SU-DHL-6 (cell line): ENCODE measurements at regions not wholly inside any gene's neighbourhood (a gene's known extent, or its start where the extent isn't known, plus 50 kb on each side); places are given as distances from the start of the nearest gene placed in this dataset.

Experiments used
- H2AFZ ChIP-seq: fragments of 200-600 bp; sonication (generic); 2 replicates; pipeline ENCODE4 v1.6.1; 2014; ENCODE audit warnings: low read depth, mild to moderate bottlenecking, moderate library complexity, mixed read lengths, antibody characterized with exemption, low read length; ENCODE audit not compliant: severe bottlenecking
- H3F3A ChIP-seq: fragments of 200-600 bp; shearing (Covaris generic); 2 replicates; pipeline ENCODE4 v1.6.0; 2016; ENCODE audit warnings: antibody characterized with exemption, mild to moderate bottlenecking; ENCODE audit not compliant: insufficient read depth
- H3K27ac ChIP-seq: fragments of 200-600 bp; sonication (generic); 2 replicates; pipeline ENCODE4 v1.5.1; 2016; ENCODE audit warnings: low read depth, mild to moderate bottlenecking, low read length, moderate library complexity, mixed read lengths
- H3K27me3 ChIP-seq: fragments of 200-600 bp; sonication (generic), shearing (Covaris generic); 2 replicates; pipeline ENCODE4 v1.6.0; 2014; ENCODE audit warnings: mild to moderate bottlenecking, low read length
- H3K36me3 ChIP-seq: fragments of 200-600 bp; sonication (generic); 2 replicates; pipeline ENCODE4 v1.6.1; 2014; ENCODE audit warnings: mild to moderate bottlenecking, low read length, mixed read lengths
- H3K4me2 ChIP-seq: fragments of 300-600, 200-600 bp; shearing (Covaris generic), sonication (generic); 2 replicates; pipeline ENCODE4 v1.6.0; 2014; ENCODE audit warnings: low read length, low read depth, mild to moderate bottlenecking; ENCODE audit not compliant: poor library complexity, severe bottlenecking
- H3K4me3 ChIP-seq: fragments of 200-600 bp; sonication (generic); 2 replicates; pipeline ENCODE4 v1.5.1; 2014; ENCODE audit warnings: antibody characterized with exemption, low read length, mild to moderate bottlenecking, mixed read lengths; ENCODE audit not compliant: insufficient read depth, poor library complexity, severe bottlenecking
- H3K79me2 ChIP-seq: fragments of 200-600 bp; sonication (generic); 2 replicates; pipeline ENCODE4 v1.6.1; 2014; ENCODE audit warnings: mild to moderate bottlenecking, low read length, moderate library complexity; ENCODE audit not compliant: insufficient read depth
- H3K9ac ChIP-seq: fragments of 200-600 bp; sonication (generic); 2 replicates; pipeline ENCODE4 v1.7.0; 2014; ENCODE audit warnings: mild to moderate bottlenecking, low read length
- H3K9me2 ChIP-seq: fragments of 200-600 bp; sonication (generic); replicated peaks from 2 replicates; pipeline ENCODE4 v1.6.1; 2014; ENCODE audit warnings: low read length; ENCODE audit not compliant: insufficient read depth
- H3K9me3 ChIP-seq: fragments of 200-600 bp; sonication (generic); 2 replicates; pipeline ENCODE4 v1.6.1; 2014; ENCODE audit warnings: low read length, mixed read lengths; ENCODE audit not compliant: insufficient read depth
- H4K20me1 ChIP-seq: fragments of 200-600 bp; sonication (generic); 2 replicates; pipeline ENCODE4 v1.6.1; 2014; ENCODE audit warnings: low read depth, mild to moderate bottlenecking, antibody characterized with exemption, low read length, moderate library complexity, mixed read lengths
- CTCF ChIP-seq: fragments of 200-600 bp; sonication (generic); IDR thresholded peaks from one replicate; pipeline ENCODE4 v1.5.1; 2017; ENCODE audit warnings: antibody characterized with exemption, mild to moderate bottlenecking, low read length, moderate library complexity; ENCODE audit not compliant: insufficient read depth, poor library complexity, severe bottlenecking
- EZH2phosphoT487 ChIP-seq: fragments of 200-600 bp; sonication (generic), shearing (Covaris generic); conservative IDR thresholded peaks from 2 replicates; pipeline ENCODE4 v1.6.1; 2018; ENCODE audit warnings: mild to moderate bottlenecking, antibody characterized with exemption, low read length, moderate library complexity, mixed read lengths

- Histone ChIP-seq H3K9ac (no peak overlapping the region), H3K4me3 (no peak overlapping the region), H3K36me3 (no peaks in the 10 kb centered on the region), H3F3A (no peaks in the 10 kb centered on the region), H2AFZ (no peak overlapping the region), H3K9me3 (no peaks in the 10 kb centered on the region), H3K27ac (no peak overlapping the region), H3K79me2 (no peaks in the 10 kb centered on the region), H3K27me3 (no peaks in the 10 kb centered on the region), H3K4me2 (no peak overlapping the region), H4K20me1 (no peaks in the 10 kb centered on the region), H3K9me2 (peaks cover 3% of the 10 kb centered on the region; the same call in 1 of the 2 replicates)
- TF ChIP-seq EZH2phosphoT487 = no peak
- TF ChIP-seq CTCF = no peak
Measured at GRCh38 chr13:73514208-73514607, 455.4 kb downstream of the KLF5 start.

- H3K27ac ChIP-seq = no peak overlapping the region
Measured at GRCh38 chr13:73513751-73514150, 454.9 kb downstream of the KLF5 start.

GRCh38 chr13:73508841-73509240 lies 450.0 kb downstream of the KLF5 start:
- Histone ChIP-seq H3K36me3 (no peaks in the 10 kb centered on the region), H4K20me1 (no peaks in the 10 kb centered on the region), H3K9me3 (no peaks in the 10 kb centered on the region), H3K4me2 (no peak overlapping the region), H3K9ac (no peak overlapping the region), H3K4me3 (no peak overlapping the region), H3K27me3 (no peaks in the 10 kb centered on the region), H3F3A (no peaks in the 10 kb centered on the region), H3K27ac (no peak overlapping the region), H2AFZ (no peak overlapping the region), H3K79me2 (no peaks in the 10 kb centered on the region), H3K9me2 (peaks cover 3% of the 10 kb centered on the region; the same call in 1 of the 2 replicates)
- TF ChIP-seq EZH2phosphoT487 (no peak), CTCF (no peak)

More at GRCh38 chr13:73513751-73514150, 454.9 kb downstream of the KLF5 start:
- no peak for TF ChIP-seq EZH2phosphoT487
- TF ChIP-seq CTCF = no peak
- no peaks in the 10 kb centered on the region for H3K27me3 ChIP-seq
- H3K9ac ChIP-seq = no peak overlapping the region
- no peak overlapping the region for H2AFZ ChIP-seq
- H3K9me2 ChIP-seq = peaks cover 3% of the 10 kb centered on the region; the same call in 1 of the 2 replicates
- no peaks in the 10 kb centered on the region for H3K79me2 ChIP-seq
- no peak overlapping the region for H3K4me2 ChIP-seq
- no peaks in the 10 kb centered on the region for H3K36me3 ChIP-seq
- H3F3A ChIP-seq = no peaks in the 10 kb centered on the region
- no peaks in the 10 kb centered on the region for H3K9me3 ChIP-seq
- H3K4me3 ChIP-seq = no peak overlapping the region
- no peaks in the 10 kb centered on the region for H4K20me1 ChIP-seq
